GM10248 (cell line): ENCODE measurements at regions not wholly inside any gene's neighbourhood (a gene's known extent, or its start where the extent isn't known, plus 50 kb on each side); places are given as distances from the start of the nearest gene placed in this dataset.

Experiments used
- CTCF ChIA-PET: fragments of 300-600 bp; sonication (Branson Sonifier 250); formaldehyde crosslinking; extraction: SDS; loops from one replicate; lab custom pipeline; 2021; ENCODE audit warnings: antibody characterized with exemption; lab: Yijun Ruan, JAX
- POLR2A ChIA-PET: fragments of 350-650 bp; sonication (Branson Sonifier 250); formaldehyde crosslinking; extraction: SDS; loops from one replicate; lab custom pipeline; 2020; ENCODE audit warnings: antibody characterized with exemption; lab: Yijun Ruan, JAX
- DNase-seq: peaks from one replicate; pipeline ENCODE4 v3.0.0; 2012; ENCODE audit errors: extremely low spot score
- TF ChIP-seq, protein P1 (sequence below): IDR thresholded peaks from 2 replicates; pipeline ENCODE4 v1.5.1; 2012; ENCODE audit warnings: mild to moderate bottlenecking, low read depth; ENCODE audit errors: extremely low read depth, missing control alignments, control extremely low read depth

- TF ChIP-seq, protein P1, sequence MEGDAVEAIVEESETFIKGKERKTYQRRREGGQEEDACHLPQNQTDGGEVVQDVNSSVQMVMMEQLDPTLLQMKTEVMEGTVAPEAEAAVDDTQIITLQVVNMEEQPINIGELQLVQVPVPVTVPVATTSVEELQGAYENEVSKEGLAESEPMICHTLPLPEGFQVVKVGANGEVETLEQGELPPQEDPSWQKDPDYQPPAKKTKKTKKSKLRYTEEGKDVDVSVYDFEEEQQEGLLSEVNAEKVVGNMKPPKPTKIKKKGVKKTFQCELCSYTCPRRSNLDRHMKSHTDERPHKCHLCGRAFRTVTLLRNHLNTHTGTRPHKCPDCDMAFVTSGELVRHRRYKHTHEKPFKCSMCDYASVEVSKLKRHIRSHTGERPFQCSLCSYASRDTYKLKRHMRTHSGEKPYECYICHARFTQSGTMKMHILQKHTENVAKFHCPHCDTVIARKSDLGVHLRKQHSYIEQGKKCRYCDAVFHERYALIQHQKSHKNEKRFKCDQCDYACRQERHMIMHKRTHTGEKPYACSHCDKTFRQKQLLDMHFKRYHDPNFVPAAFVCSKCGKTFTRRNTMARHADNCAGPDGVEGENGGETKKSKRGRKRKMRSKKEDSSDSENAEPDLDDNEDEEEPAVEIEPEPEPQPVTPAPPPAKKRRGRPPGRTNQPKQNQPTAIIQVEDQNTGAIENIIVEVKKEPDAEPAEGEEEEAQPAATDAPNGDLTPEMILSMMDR = no peak
- DNase-seq = no peak
- ChIA-PET POLR2A (no interaction called here), CTCF (interaction anchor here (1.0 kb wide), 1 partner anchor 17 kb away, joined by 3 read pairs; no protein-coding TSS in a partner anchor)
Measured at GRCh38 chr2:40034801-40035200, 255.7 kb upstream of the THUMPD2 start.

- POLR2A ChIA-PET = no interaction called here
- TF ChIP-seq, protein P1 = no peak
- DNase-seq = no peak
- CTCF ChIA-PET = interaction anchor here (1.0 kb wide), 1 partner anchor 18 kb away, joined by 3 read pairs; no protein-coding TSS in a partner anchor
Measured at GRCh38 chr2:40034198-40034597, 255.1 kb upstream of the THUMPD2 start.

DNA sequence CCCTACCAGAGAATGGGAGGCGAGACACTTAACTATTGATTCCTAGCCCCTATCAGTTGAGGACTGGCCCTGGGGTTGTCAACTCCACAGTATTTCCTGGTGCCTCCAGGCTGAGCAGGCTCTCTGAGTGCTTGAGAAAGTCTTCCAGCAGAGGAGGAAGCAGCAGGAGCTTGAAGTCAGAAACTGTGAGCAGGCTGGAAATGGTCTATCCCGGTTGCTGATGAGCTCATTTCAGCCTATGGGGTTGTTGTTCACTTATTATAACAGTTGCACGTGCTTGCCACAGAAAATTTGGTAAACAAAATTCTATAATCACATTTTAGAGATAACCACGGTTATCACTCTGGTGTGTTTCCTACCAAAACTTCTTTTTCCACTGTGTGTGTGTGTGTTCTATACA is 254.7 kb upstream of the THUMPD2 start:
- TF ChIP-seq, protein P1 = no peak
- POLR2A ChIA-PET = no interaction called here
- no peak for DNase-seq
- CTCF ChIA-PET = interaction anchor here (1.0 kb wide), 1 partner anchor 18 kb away, joined by 3 read pairs; no protein-coding TSS in a partner anchor

GRCh38 chr2:40032650-40033319 is 253.7 kb upstream of the THUMPD2 start:
- ChIA-PET POLR2A (no interaction called here), CTCF (interaction anchor here (1.0 kb wide), 1 partner anchor 16 kb away, joined by 3 read pairs; no protein-coding TSS in a partner anchor)
- TF ChIP-seq, protein P1 = no peak
- no peak for DNase-seq

DNA sequence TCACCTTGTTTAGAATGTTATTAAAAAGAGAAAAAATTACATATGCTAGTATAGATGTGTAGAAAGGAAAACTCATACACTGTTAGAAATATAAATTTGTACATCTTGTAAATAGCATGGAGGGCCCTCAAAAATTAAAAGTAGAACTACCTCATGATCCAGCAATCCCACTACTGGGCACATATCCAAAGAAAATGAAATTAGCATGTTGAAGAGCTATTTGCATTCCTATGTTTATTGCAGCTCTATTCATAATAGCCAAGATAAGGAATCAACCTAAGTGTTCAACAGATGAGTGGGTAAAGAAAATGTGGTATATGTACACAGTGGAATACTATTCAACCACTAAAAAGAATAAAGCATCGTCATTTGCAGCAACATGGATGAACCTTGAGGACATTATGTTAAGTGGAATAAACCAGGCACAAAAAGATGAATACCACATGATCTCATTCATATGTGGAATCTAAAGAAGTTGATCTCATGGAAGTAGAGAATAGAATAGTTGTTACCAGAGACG is 251.5 kb upstream of the THUMPD2 start:
- ChIA-PET CTCF (interaction anchor here (1.4 kb wide), 1 partner anchor 13 kb away, joined by 3 read pairs; no protein-coding TSS in a partner anchor), POLR2A (no interaction called here)
- DNase-seq = no peak
- TF ChIP-seq, protein P1 = no peak

GRCh38 chr2:40028792-40029488 is 249.9 kb upstream of the THUMPD2 start:
- no peak for DNase-seq
- TF ChIP-seq, protein P1 = no peak
- POLR2A ChIA-PET = no interaction called here
- CTCF ChIA-PET = no interaction called here
